H1 (cell line): ENCODE measurements at regions not wholly inside any gene's neighbourhood (a gene's known extent, or its start where the extent isn't known, plus 50 kb on each side); places are given as distances from the start of the nearest gene placed in this dataset.

Experiments
- CTCF ChIA-PET: fragments of 300-600 bp; sonication (Branson Sonifier 250); formaldehyde crosslinking; loops from one replicate; lab custom pipeline; 2021; ENCODE audit not compliant: partially characterized antibody; lab: Charles Lee
- POLR2A ChIA-PET: fragments of 300-600 bp; sonication (Branson Sonifier 250); formaldehyde crosslinking; loops from one replicate; lab custom pipeline; 2021; ENCODE audit warnings: inconsistent platforms; ENCODE audit not compliant: partially characterized antibody; lab: Charles Lee
- DNase-seq, 2 experiments: peaks; one replicate each; pipeline versions ENCODE4 v3.0.0 to v3.0.0-alpha.2; 2010 to 2022; ENCODE audit warnings: low spot score in 2 of 2, low read depth in 1 of 2, mixed read lengths in 1 of 2
- FAIRE-seq: peaks from 2 replicates; lab custom pipeline; 2011; peaks lifted over from hg19 to GRCh38; lab: Jason Lieb, UNC
- H2AFZ ChIP-seq: 2 replicates; pipeline ENCODE4 v1.8.1; 2012; ENCODE audit warnings: low read length, inconsistent platforms
- H2AK5ac ChIP-seq: 2 replicates; pipeline ENCODE4 v1.6.1; 2013; ENCODE audit warnings: low read depth, low read length
- H2BK120ac ChIP-seq: replicated peaks from 2 replicates; pipeline ENCODE3; 2013; ENCODE audit warnings: low read depth, low read length, inconsistent platforms
- H2BK12ac ChIP-seq: 2 replicates; pipeline ENCODE4 v1.6.1; 2013; ENCODE audit warnings: low read depth, low read length
- H2BK15ac ChIP-seq: 2 replicates; pipeline ENCODE4 v1.6.1; 2013; ENCODE audit warnings: low read length
- H2BK20ac ChIP-seq: 2 replicates; pipeline ENCODE4 v1.6.1; 2013; ENCODE audit warnings: low read length
- H2BK5ac ChIP-seq: 2 replicates; pipeline ENCODE4 v1.6.1; 2013; ENCODE audit warnings: low read depth, low read length
- H3K14ac ChIP-seq: 2 replicates; pipeline ENCODE4 v1.6.1; 2013; ENCODE audit warnings: inconsistent platforms; ENCODE audit not compliant: insufficient read length
- H3K18ac ChIP-seq: 2 replicates; pipeline ENCODE4 v1.6.1; 2013; ENCODE audit warnings: low read length; ENCODE audit errors: extremely low read depth
- H3K23ac ChIP-seq: 2 replicates; pipeline ENCODE4 v1.6.1; 2013; ENCODE audit warnings: inconsistent platforms; ENCODE audit not compliant: insufficient read length
- H3K23me2 ChIP-seq: 2 replicates; pipeline ENCODE4 v1.6.1; 2013; ENCODE audit warnings: low read depth, low read length
- H3K27ac ChIP-seq: 2 replicates; pipeline ENCODE4 v1.6.1; 2011; ENCODE audit warnings: low read depth, low read length, inconsistent platforms
- H3K27me3 ChIP-seq, 4 experiments: replicated peaks in 1 of 4; 1 replicate in 1 of 4; 2 replicates in 3 of 4; pipeline versions ENCODE4 v1.6.1 to v1.8.1; 2011 to 2013; ENCODE audit warnings: low read length in 3 of 4, mild to moderate bottlenecking in 3 of 4, inconsistent platforms in 2 of 4, mixed read lengths in 2 of 4, moderate library complexity in 1 of 4; ENCODE audit not compliant: control insufficient read depth in 3 of 4, insufficient read depth in 3 of 4; ENCODE audit errors: extremely low read depth in 1 of 4
- H3K36me3 ChIP-seq, 4 experiments: 2 replicates each; pipeline versions ENCODE4 v1.6.1 to v1.8.1; 2011 to 2013; ENCODE audit warnings: mild to moderate bottlenecking in 4 of 4, low read length in 3 of 4, moderate library complexity in 2 of 4, control low read depth in 1 of 4, inconsistent platforms in 1 of 4; ENCODE audit not compliant: insufficient read depth in 4 of 4, control insufficient read depth in 2 of 4
- H3K4ac ChIP-seq: replicated peaks from 2 replicates; pipeline ENCODE3; 2013; ENCODE audit warnings: low read length, low read depth, mixed read lengths, inconsistent platforms; ENCODE audit not compliant: insufficient read length
- H3K4me1 ChIP-seq, 4 experiments: replicated peaks in 1 of 4; 1 replicate in 1 of 4; 2 replicates in 3 of 4; pipeline versions ENCODE4 v1.6.1 to v1.8.1; 2011 to 2013; ENCODE audit warnings: low read length in 3 of 4, inconsistent platforms in 2 of 4, mixed read lengths in 1 of 4; ENCODE audit not compliant: insufficient read depth in 4 of 4, control insufficient read depth in 3 of 4
- H3K4me2 ChIP-seq, 2 experiments: 2 replicates each; pipeline versions ENCODE4 v1.6.1 to v1.8.1; 2011 to 2013; ENCODE audit warnings: low read depth in 2 of 2, low read length in 2 of 2, control low read depth in 1 of 2, inconsistent platforms in 1 of 2, mild to moderate bottlenecking in 1 of 2; ENCODE audit not compliant: insufficient read depth in 1 of 2
- H3K4me3 ChIP-seq, 4 experiments: fragments of 200-600, 300-600 bp in 1 of 4; sonication (generic), shearing (Covaris generic), sonication (Bioruptor Twin) in 1 of 4; 2 replicates each; pipeline versions ENCODE4 v1.5.1 to v1.8.1; 2011 to 2016; ENCODE audit warnings: low read length in 4 of 4, low read depth in 3 of 4, control low read depth in 2 of 4, inconsistent platforms in 2 of 4, mild to moderate bottlenecking in 2 of 4, mixed read lengths in 1 of 4, moderate library complexity in 1 of 4; ENCODE audit not compliant: insufficient read depth in 2 of 4; ENCODE audit errors: extremely low read depth in 1 of 4
- H3K56ac ChIP-seq: replicated peaks from 2 replicates; pipeline ENCODE3; 2013; ENCODE audit warnings: low read depth, mild to moderate bottlenecking, mixed read lengths, low read length, inconsistent platforms; ENCODE audit not compliant: insufficient read length
- H3K79me1 ChIP-seq: 2 replicates; pipeline ENCODE4 v1.6.1; 2013; ENCODE audit warnings: low read depth, low read length, control low read depth
- H3K79me2 ChIP-seq, 2 experiments: 2 replicates each; pipeline versions ENCODE4 v1.6.1 to v1.8.1; 2012 to 2013; ENCODE audit warnings: low read length in 2 of 2, mild to moderate bottlenecking in 2 of 2, inconsistent platforms in 1 of 2; ENCODE audit not compliant: insufficient read depth in 2 of 2, control insufficient read depth in 1 of 2
- H3K9ac ChIP-seq, 4 experiments: replicated peaks in 1 of 4; 1 replicate in 1 of 4; 2 replicates in 3 of 4; pipeline versions ENCODE4 v1.6.1 to v1.8.1; 2011 to 2013; ENCODE audit warnings: low read depth in 3 of 4, low read length in 3 of 4, control low read depth in 2 of 4, mild to moderate bottlenecking in 2 of 4, moderate library complexity in 2 of 4, inconsistent platforms in 1 of 4; ENCODE audit errors: extremely low read depth in 1 of 4
- H3K9me3 ChIP-seq, 2 experiments: 2 replicates each; pipeline versions ENCODE4 v1.6.1 to v1.8.1; 2012 to 2013; ENCODE audit warnings: mild to moderate bottlenecking in 2 of 2, moderate library complexity in 2 of 2, control low read depth in 1 of 2, inconsistent platforms in 1 of 2, low read depth in 1 of 2, low read length in 1 of 2, mixed read lengths in 1 of 2; ENCODE audit not compliant: insufficient read depth in 2 of 2
- H4K20me1 ChIP-seq, 2 experiments: replicated peaks in 1 of 2; 2 replicates each; pipeline versions ENCODE3 to v1.8.1; 2011 to 2013; ENCODE audit warnings: inconsistent platforms in 2 of 2, low read length in 2 of 2, mild to moderate bottlenecking in 1 of 2; ENCODE audit not compliant: insufficient read depth in 2 of 2, control insufficient read depth in 1 of 2
- H4K5ac ChIP-seq: 2 replicates; pipeline ENCODE4 v1.6.1; 2013; ENCODE audit warnings: low read length, low read depth, mixed read lengths, inconsistent platforms; ENCODE audit not compliant: insufficient read length
- H4K8ac ChIP-seq: 2 replicates; pipeline ENCODE4 v1.8.0; 2013; ENCODE audit warnings: mild to moderate bottlenecking, moderate library complexity, low read length, inconsistent platforms; ENCODE audit not compliant: insufficient read depth; ENCODE audit errors: extremely low read depth
- H4K91ac ChIP-seq: replicated peaks from 2 replicates; pipeline ENCODE3; 2013; ENCODE audit warnings: low read length, mixed read lengths, inconsistent platforms; ENCODE audit not compliant: insufficient read length
- ASH2L ChIP-seq: fragments of 200-600, 300-600 bp; sonication (generic); IDR thresholded peaks from one replicate; pipeline ENCODE4 v1.7.1; 2017; ENCODE audit warnings: low read length
- CREB1 ChIP-seq: IDR thresholded peaks from 2 replicates; pipeline ENCODE4 v1.6.1; 2012; ENCODE audit warnings: inconsistent platforms
- EP300 ChIP-seq, 2 experiments: IDR thresholded peaks; 1 replicate in 1 of 2; 2 replicates in 1 of 2; pipeline ENCODE4 v1.6.1; 2011 to 2012; ENCODE audit warnings: low read depth in 2 of 2, low read length in 2 of 2, mild to moderate bottlenecking in 2 of 2, borderline replicate concordance in 1 of 2, inconsistent platforms in 1 of 2, moderate library complexity in 1 of 2
- FOSL1 ChIP-seq: IDR thresholded peaks from 2 replicates; pipeline ENCODE4 v1.6.1; 2011; ENCODE audit warnings: mild to moderate bottlenecking, low read depth, low read length, moderate library complexity; ENCODE audit not compliant: insufficient read depth
- KDM1A ChIP-seq: fragments of 200-600, 300-600 bp; sonication (generic); IDR thresholded peaks from 2 replicates; pipeline ENCODE4 v1.7.1; 2016; ENCODE audit warnings: mild to moderate bottlenecking, low read length, borderline replicate concordance
- MAFK ChIP-seq: IDR thresholded peaks from 2 replicates; pipeline ENCODE4 v1.6.1; 2012; ENCODE audit warnings: low read depth, mild to moderate bottlenecking, improper control_type of control experiment, low read length
- MAX ChIP-seq: IDR thresholded peaks from 2 replicates; pipeline ENCODE4 v1.6.1; 2012; ENCODE audit warnings: inconsistent platforms
- RNF2 ChIP-seq: fragments of 200-900, 300-1000 bp; sonication (generic); IDR thresholded peaks from 2 replicates; pipeline ENCODE4 v1.7.1; 2016; ENCODE audit warnings: borderline replicate concordance, low read depth, mild to moderate bottlenecking, antibody characterized with exemption, low read length; ENCODE audit not compliant: poor library complexity, severe bottlenecking; ENCODE audit errors: missing control alignments
- SAP30 ChIP-seq: fragments of 300-600 bp; sonication (generic); IDR thresholded peaks from 2 replicates; pipeline ENCODE4 v1.7.1; 2012; ENCODE audit warnings: low read length, moderate library complexity, mild to moderate bottlenecking, inconsistent platforms; ENCODE audit not compliant: insufficient read depth, insufficient replicate concordance
- SP2 ChIP-seq: IDR thresholded peaks from 2 replicates; pipeline ENCODE4 v1.6.1; 2012; ENCODE audit warnings: mild to moderate bottlenecking, low read length, inconsistent platforms
- SP4 ChIP-seq: IDR thresholded peaks from 2 replicates; pipeline ENCODE4 v1.6.1; 2012; ENCODE audit warnings: low read length, inconsistent platforms
- TAF1 ChIP-seq: IDR thresholded peaks from 2 replicates; pipeline ENCODE4 v1.6.1; 2011; ENCODE audit warnings: mild to moderate bottlenecking, low read depth, low read length
- TBP ChIP-seq: IDR thresholded peaks from 2 replicates; pipeline ENCODE4 v1.6.1; 2011; ENCODE audit warnings: low read depth, low read length, improper control_type of control experiment
- TCF12 ChIP-seq: IDR thresholded peaks from 2 replicates; pipeline ENCODE4 v1.6.1; 2011; ENCODE audit warnings: low read depth, mild to moderate bottlenecking, low read length
- WGBS, 2 experiments: shearing (Covaris generic) in 1 of 2; methylation state at CpG; one replicate each; pipeline versions ENCODE4 v1.1.6 to v1.1.7; 2013 to 2015; ENCODE audit warnings: low lambda C conversion rate in 2 of 2, mixed read lengths in 2 of 2, inconsistent platforms in 1 of 2, low coverage in 1 of 2, missing lambda C conversion rate in 1 of 2; ENCODE audit not compliant: insufficient replicate concordance in 2 of 2, insufficient coverage in 1 of 2, insufficient read length in 1 of 2; ENCODE audit errors: extremely low coverage in 1 of 2, missing lambda C conversion rate in 1 of 2; 5-methylcytosine and 5-hydroxymethylcytosine counted together

- H3K79me2 ChIP-seq, result no peaks in the 10 kb centered on the region
- no peak overlapping the region for H3K23ac ChIP-seq
- no peak overlapping the region for H3K56ac ChIP-seq
- no peaks in the 10 kb centered on the region for H3K9me3 ChIP-seq
- H2BK120ac ChIP-seq, result no peak overlapping the region
- CTCF ChIA-PET, result interaction anchor here (0.8 to 1.3 kb wide), 2 partner anchors 8 to 17 kb away, joined by 3 to 9 read pairs; no protein-coding TSS in a partner anchor
- H3K27me3 ChIP-seq, result no peaks in the 10 kb centered on the region
- no peaks in the 10 kb centered on the region for H4K20me1 ChIP-seq
- no peak overlapping the region for H3K18ac ChIP-seq
- H3K23me2 ChIP-seq, result no peaks in the 10 kb centered on the region
- H3K14ac ChIP-seq, result no peak overlapping the region
- H3K4me1 ChIP-seq, result no peaks in the 10 kb centered on the region; a peak in 2 of 7 replicates
- H4K5ac ChIP-seq, result no peak overlapping the region
- H3K9ac ChIP-seq, result no peak overlapping the region
- H3K27ac ChIP-seq, result no peak overlapping the region
- H2AFZ ChIP-seq, result no peak overlapping the region
- no peak overlapping the region for H2AK5ac ChIP-seq
- no peak overlapping the region for H2BK12ac ChIP-seq
- FAIRE-seq (no peak), DNase-seq (no peak)
- no peak overlapping the region for H2BK20ac ChIP-seq
- POLR2A ChIA-PET, result no interaction called here
- no peak overlapping the region for H4K8ac ChIP-seq
- H3K36me3 ChIP-seq, result no peaks in the 10 kb centered on the region
- WGBS, 2 experiments, result 96% methylated on average over 2 of the region's 2 CpGs; no CpG with 5 or more reads in 1 of the 2 experiments
- H3K4ac ChIP-seq, result no peak overlapping the region
- H3K4me2 ChIP-seq, result no peak overlapping the region
- no peak overlapping the region for H2BK15ac ChIP-seq
- H4K91ac ChIP-seq, result no peak overlapping the region
- H3K79me1 ChIP-seq, result no peaks in the 10 kb centered on the region
- no peak overlapping the region for H3K4me3 ChIP-seq
- H2BK5ac ChIP-seq, result no peak overlapping the region
- TF ChIP-seq KDM1A (no peak), ASH2L (no peak), MAFK (no peak), SAP30 (no peak), TAF1 (no peak), SP4 (no peak), SP2 (no peak), RNF2 (no peak), TBP (no peak), FOSL1 (no peak), EP300 (IDR thresholded peaks at IDR 0.05; ENCODE audit: borderline replicate concordance in 1 of 2, low read depth in 2 of 2, low read length in 2 of 2) (no peak), CREB1 (no peak), TCF12 (no peak), MAX (no peak)
These were observed 372.7 kb upstream of the PTGER4 start for GRCh38 chr5:40306869-40307487.
